ENCODE measurements at regions not wholly inside any gene's neighbourhood (a gene's known extent, or its start where the extent isn't known, plus 50 kb on each side); places are given as distances from the start of the nearest gene placed in this dataset.

DNA sequence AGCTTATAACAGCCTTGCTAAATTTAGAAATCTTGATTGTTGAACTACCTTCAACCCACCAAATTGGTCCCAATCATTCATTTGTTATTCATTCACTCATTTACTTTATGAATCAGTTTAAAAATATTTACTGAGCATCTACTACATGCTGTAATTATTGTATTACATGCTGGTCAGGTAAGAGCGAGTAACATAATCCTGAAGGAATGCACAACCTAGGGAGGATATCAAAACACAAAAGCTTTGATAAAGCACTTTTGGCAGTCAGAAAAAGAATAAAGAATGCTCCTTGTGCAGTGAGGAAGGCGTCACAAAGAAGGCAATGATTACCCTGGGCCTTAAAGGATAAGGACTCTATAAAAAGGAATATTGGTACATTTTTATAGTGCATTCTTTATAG lies 518.9 kb upstream of the NR5A2 start:
- intact Hi-C loops (cut with DNase I): no loop called here
- no peak overlapping the region for H3K4me3 ChIP-seq
- no peaks in the 10 kb centered on the region for H3K36me3 ChIP-seq
- ATAC-seq (no peak), DNase-seq (no peak), FAIRE-seq (no peak)
- no peaks in the 10 kb centered on the region for H3K9me3 ChIP-seq
- H3K27ac ChIP-seq: no peak overlapping the region
- H3K4me1 ChIP-seq: no peaks in the 10 kb centered on the region
- 69% methylated on average over 2 of the region's 2 CpGs for WGBS, 2 donors
- peaks cover 0 to under 1% (median 0%) of the 10 kb centered on the region in 4 donors for H3K27me3 ChIP-seq
- TF ChIP-seq CTCF (IDR thresholded peaks at IDR 0.05): no peak

GRCh38 chr1:199509456-199509855 lies 518.1 kb upstream of the NR5A2 start:
- peaks cover 0 to 3% (median 0%) of the 10 kb centered on the region in 4 donors for H3K27me3 ChIP-seq

DNA sequence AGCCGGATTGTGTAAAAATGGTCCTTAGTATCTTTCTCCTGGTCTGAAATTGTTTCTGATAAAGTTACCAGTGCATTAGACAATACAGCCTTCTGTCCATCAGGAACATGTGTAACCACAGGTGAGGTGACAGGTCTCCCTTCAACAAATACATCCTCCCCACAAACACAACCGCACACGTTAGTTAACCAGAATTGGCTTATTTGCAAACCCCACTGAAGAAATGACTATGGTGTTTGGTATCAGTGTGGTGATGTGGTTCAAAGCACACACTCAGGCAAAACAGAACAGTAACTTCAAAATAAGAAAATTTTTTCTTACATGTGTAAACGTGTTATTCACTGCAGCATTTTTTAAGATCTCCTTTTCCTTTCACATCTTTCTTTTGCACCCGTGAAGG lies 517.2 kb upstream of the NR5A2 start:
- Histone ChIP-seq H3K36me3 (no peaks in the 10 kb centered on the region), H3K4me1 (no peaks in the 10 kb centered on the region), H3K9me3 (no peaks in the 10 kb centered on the region), H3K4me3 (no peak overlapping the region), H3K27ac (no peak overlapping the region), H3K27me3 (peaks cover 0 to 3% (median 0%) of the 10 kb centered on the region in 4 donors)
- ATAC-seq: no peak
- DNase-seq: no peak
- WGBS, 2 donors: 73 to 79% methylated on average over 5 of the region's 5 CpGs
- intact Hi-C loops (cut with DNase I): no loop called here
- no peak for FAIRE-seq
- no peak for TF ChIP-seq CTCF (IDR thresholded peaks at IDR 0.05)

More at GRCh38 chr1:199509456-199509855, 518.1 kb upstream of the NR5A2 start:
- TF ChIP-seq CTCF (IDR thresholded peaks at IDR 0.05): no peak
- intact Hi-C loops (cut with DNase I): no loop called here
- WGBS, 2 donors: 78 to 85% methylated on average over 2 of the region's 2 CpGs
- Histone ChIP-seq H3K36me3 (no peaks in the 10 kb centered on the region), H3K4me1 (no peaks in the 10 kb centered on the region), H3K9me3 (no peaks in the 10 kb centered on the region), H3K27ac (no peak overlapping the region), H3K4me3 (no peak overlapping the region)
- FAIRE-seq: no peak
- no peak for DNase-seq
- ATAC-seq: no peak

- H3K4me1 ChIP-seq: no peaks in the 10 kb centered on the region
- ATAC-seq: no peak
- FAIRE-seq: no peak
- intact Hi-C loops (cut with DNase I): no loop called here
- no peak for DNase-seq
- no peak overlapping the region for H3K4me3 ChIP-seq
- 63 to 64% methylated on average over 6 of the region's 6 CpGs for WGBS, 2 donors
- H3K27me3 ChIP-seq: peaks cover 0 to 3% (median 0%) of the 10 kb centered on the region in 4 donors
- H3K9me3 ChIP-seq: no peaks in the 10 kb centered on the region
- no peak for TF ChIP-seq CTCF (IDR thresholded peaks at IDR 0.05)
- H3K36me3 ChIP-seq: no peaks in the 10 kb centered on the region
- no peak overlapping the region for H3K27ac ChIP-seq
These were observed 515.3 kb upstream of the NR5A2 start for GRCh38 chr1:199512037-199512710.

- Histone ChIP-seq H3K4me3 (no peak overlapping the region), H3K27ac (no peak overlapping the region), H3K4me1 (no peaks in the 10 kb centered on the region), H3K36me3 (no peaks in the 10 kb centered on the region), H3K9me3 (no peaks in the 10 kb centered on the region), H3K27me3 (peaks cover 0 to 3% (median 0%) of the 10 kb centered on the region in 4 donors)
- intact Hi-C loops (cut with DNase I): no loop called here
- ATAC-seq: no peak
- WGBS, 2 donors: 66 to 75% methylated on average over 4 of the region's 4 CpGs
- TF ChIP-seq CTCF (IDR thresholded peaks at IDR 0.05): no peak
- no peak for FAIRE-seq
- DNase-seq: no peak
These were observed 512.2 kb upstream of the NR5A2 start for GRCh38 chr1:199515261-199515660.
